SK-N-MC (cell line): ENCODE measurements at regions not wholly inside any gene's neighbourhood (a gene's known extent, or its start where the extent isn't known, plus 50 kb on each side); places are given as distances from the start of the nearest gene placed in this dataset.

Experiments used
- DNase-seq: peaks from one replicate; pipeline ENCODE4 v3.0.0-alpha.2; 2011; ENCODE audit warnings: low read depth, low spot score
- H3K27ac ChIP-seq: fragments of 200-600 bp; sonication (generic); 2 replicates; pipeline ENCODE4 v1.5.1; 2016; ENCODE audit warnings: mixed run types
- H3K36me3 ChIP-seq: fragments of 200-600 bp; sonication (generic); 2 replicates; pipeline ENCODE4 v1.6.1; 2017; ENCODE audit warnings: antibody characterized with exemption, low read length, mixed read lengths; ENCODE audit not compliant: insufficient read depth
- H3K4me3 ChIP-seq: fragments of 200-600 bp; sonication (generic); 2 replicates; pipeline ENCODE4 v1.5.1; 2016
- H3K9ac ChIP-seq: fragments of 200-600 bp; sonication (generic); 2 replicates; pipeline ENCODE4 v1.8.0; 2017; ENCODE audit warnings: mixed run types, mixed read lengths; ENCODE audit not compliant: insufficient read length
- H3K9me3 ChIP-seq: fragments of 200-600 bp; sonication (generic); 2 replicates; pipeline ENCODE4 v1.6.1; 2017; ENCODE audit warnings: low read depth, mild to moderate bottlenecking, antibody characterized with exemption, low read length, moderate library complexity, mixed read lengths
- EZH2 ChIP-seq: fragments of 200-600 bp; sonication (generic); IDR thresholded peaks from one replicate; pipeline ENCODE4 v1.6.1; 2017; ENCODE audit warnings: antibody characterized with exemption
- FOXP2 ChIP-seq: optimal IDR thresholded peaks from 2 replicates; pipeline ENCODE3; 2011; ENCODE audit warnings: mild to moderate bottlenecking, moderate library complexity; ENCODE audit not compliant: insufficient read depth; ENCODE audit errors: extremely low read length, control extremely low read depth
- POLR2AphosphoS5 ChIP-seq: IDR thresholded peaks from 2 replicates; pipeline ENCODE4 v1.6.1; 2012; ENCODE audit warnings: mild to moderate bottlenecking, low read depth, low read length, borderline replicate concordance

- no peaks in the 10 kb centered on the region for H3K36me3 ChIP-seq
- no peak for DNase-seq
- H3K9ac ChIP-seq, result no peak overlapping the region
- TF ChIP-seq EZH2 (no peak), POLR2AphosphoS5 (no peak), FOXP2 (no peak)
- H3K27ac ChIP-seq, result no peak overlapping the region
- H3K4me3 ChIP-seq, result no peak overlapping the region
- no peaks in the 10 kb centered on the region for H3K9me3 ChIP-seq
Measured at GRCh38 chr10:2917926-2918325, 149.4 kb upstream of the PFKP start.

GRCh38 chr10:2915412-2915811, 151.9 kb upstream of the PFKP start:
- H3K4me3 ChIP-seq, result no peak overlapping the region
- no peak overlapping the region for H3K27ac ChIP-seq
- no peak for DNase-seq
- TF ChIP-seq POLR2AphosphoS5, result no peak
- H3K9me3 ChIP-seq, result no peaks in the 10 kb centered on the region
- no peaks in the 10 kb centered on the region for H3K36me3 ChIP-seq
- H3K9ac ChIP-seq, result no peak overlapping the region

GRCh38 chr10:2914741-2915140, 152.6 kb upstream of the PFKP start:
- H3K27ac ChIP-seq, result no peak overlapping the region
- no peak overlapping the region for H3K4me3 ChIP-seq
- H3K9ac ChIP-seq, result no peak overlapping the region
- TF ChIP-seq POLR2AphosphoS5 (no peak), FOXP2 (no peak), EZH2 (no peak)
- DNase-seq, result no peak
- H3K9me3 ChIP-seq, result no peaks in the 10 kb centered on the region
- no peaks in the 10 kb centered on the region for H3K36me3 ChIP-seq

GRCh38 chr10:2913474-2913873, 153.9 kb upstream of the PFKP start:
- Histone ChIP-seq H3K36me3 (no peaks in the 10 kb centered on the region), H3K9ac (no peak overlapping the region), H3K9me3 (no peaks in the 10 kb centered on the region), H3K27ac (no peak overlapping the region), H3K4me3 (no peak overlapping the region)
- no peak for DNase-seq
- TF ChIP-seq EZH2, result no peak
- TF ChIP-seq POLR2AphosphoS5, result no peak
- no peak for TF ChIP-seq FOXP2

- no peak for DNase-seq
- H3K9me3 ChIP-seq, result no peaks in the 10 kb centered on the region
- TF ChIP-seq POLR2AphosphoS5, result no peak
- TF ChIP-seq FOXP2, result no peak
- TF ChIP-seq EZH2, result no peak
- H3K9ac ChIP-seq, result no peak overlapping the region
- no peak overlapping the region for H3K27ac ChIP-seq
- H3K36me3 ChIP-seq, result no peaks in the 10 kb centered on the region
- no peak overlapping the region for H3K4me3 ChIP-seq
Measured at GRCh38 chr10:2910656-2911055, 156.7 kb upstream of the PFKP start.

- TF ChIP-seq EZH2 (no peak), FOXP2 (no peak), POLR2AphosphoS5 (no peak)
- Histone ChIP-seq H3K27ac (no peak overlapping the region), H3K36me3 (no peaks in the 10 kb centered on the region), H3K9me3 (no peaks in the 10 kb centered on the region), H3K4me3 (no peak overlapping the region), H3K9ac (no peak overlapping the region)
- no peak for DNase-seq
Measured at GRCh38 chr10:2909921-2910320, 157.4 kb upstream of the PFKP start.

- DNase-seq, result no peak
- no peaks in the 10 kb centered on the region for H3K36me3 ChIP-seq
- TF ChIP-seq FOXP2 (no peak), POLR2AphosphoS5 (no peak), EZH2 (no peak)
- H3K9me3 ChIP-seq, result no peaks in the 10 kb centered on the region
- no peak overlapping the region for H3K4me3 ChIP-seq
- H3K27ac ChIP-seq, result no peak overlapping the region
- H3K9ac ChIP-seq, result no peak overlapping the region
Measured at GRCh38 chr10:2908851-2909630, 158.3 kb upstream of the PFKP start.

GRCh38 chr10:2906974-2907373, 160.4 kb upstream of the PFKP start:
- Histone ChIP-seq H3K27ac (no peak overlapping the region), H3K9me3 (no peaks in the 10 kb centered on the region), H3K9ac (no peak overlapping the region), H3K36me3 (no peaks in the 10 kb centered on the region), H3K4me3 (no peak overlapping the region)
- no peak for DNase-seq
- TF ChIP-seq POLR2AphosphoS5, result no peak
- TF ChIP-seq FOXP2, result no peak
- no peak for TF ChIP-seq EZH2

- Histone ChIP-seq H3K27ac (no peak overlapping the region), H3K9ac (no peak overlapping the region), H3K4me3 (no peak overlapping the region), H3K9me3 (no peaks in the 10 kb centered on the region), H3K36me3 (no peaks in the 10 kb centered on the region)
- no peak for DNase-seq
- TF ChIP-seq EZH2, result no peak
- no peak for TF ChIP-seq FOXP2
- no peak for TF ChIP-seq POLR2AphosphoS5
Measured at GRCh38 chr10:2905851-2906250, 161.5 kb upstream of the PFKP start.
